ENCODE measurements at regions not wholly inside any gene's neighbourhood (a gene's known extent, or its start where the extent isn't known, plus 50 kb on each side); places are given as distances from the start of the nearest gene placed in this dataset.

GRCh38 chr4:18878561-18878960, 857.0 kb upstream of the LCORL start:
- ChIA-PET POLR2A (no interaction called here), CTCF (no interaction called here)
- DNase-seq (ENCODE audit: low read depth, low spot score) (no peak), ATAC-seq (no peak)
- Histone ChIP-seq H3K9me3 (ENCODE audit: control insufficient read depth, insufficient read depth, low read depth, low read length) (no peaks in the 10 kb centered on the region), H3K27ac (ENCODE audit: low read length) (no peak overlapping the region), H3K27me3 (ENCODE audit: control insufficient read depth, insufficient read depth, low read length) (no peaks in the 10 kb centered on the region), H3K4me1 (ENCODE audit: control insufficient read depth, insufficient read depth, low read length) (no peaks in the 10 kb centered on the region), H3K4me3 (ENCODE audit: low read depth in 2 of 2, low read length in 2 of 2) (no peak overlapping the region), H3K36me3 (ENCODE audit: control insufficient read depth, insufficient read depth, low read length) (no peaks in the 10 kb centered on the region; the same call in 1 of the 2 replicates)
- intact Hi-C loops (cut with micrococcal nuclease; ENCODE audit: unreplicated experiment) (no loop called here), in situ Hi-C loops (cut with HindIII; ENCODE audit: low pct_unique_long_range_greater_than_20kb, low sequenced_read_pairs) (no loop called here)
- TF ChIP-seq POLR2AphosphoS5 (IDR thresholded peaks at IDR 0.05; ENCODE audit: low read depth, low read length): no peak
- TF ChIP-seq REST (IDR thresholded peaks at IDR 0.05; ENCODE audit: insufficient read depth in 1 of 2, low read depth in 2 of 2, low read length in 1 of 2): no peak
- TF ChIP-seq SIN3A (IDR thresholded peaks at IDR 0.05; ENCODE audit: borderline replicate concordance, insufficient read depth, low read depth, low read length): no peak
- no peak for TF ChIP-seq CTCF (IDR thresholded peaks at IDR 0.05)
- TF ChIP-seq TCF7L2 (IDR thresholded peaks at IDR 0.05; ENCODE audit: low read depth, low read length): no peak
- no TSS peak for BruUV-seq (replicated peaks)

- ATAC-seq: no peak
- ChIA-PET CTCF (interaction anchor here (0.7 kb wide), 1 partner anchor 1549 kb away, joined by 5 read pairs; no protein-coding TSS in a partner anchor), POLR2A (no interaction called here)
- Histone ChIP-seq H3K4me1 (ENCODE audit: control insufficient read depth, insufficient read depth, low read length) (no peaks in the 10 kb centered on the region), H3K27me3 (ENCODE audit: control insufficient read depth, insufficient read depth, low read length) (no peaks in the 10 kb centered on the region), H3K9me3 (ENCODE audit: control insufficient read depth, insufficient read depth, low read depth, low read length) (no peaks in the 10 kb centered on the region), H3K4me3 (ENCODE audit: low read depth in 2 of 2, low read length in 2 of 2) (no peak overlapping the region), H3K36me3 (ENCODE audit: control insufficient read depth, insufficient read depth, low read length) (no peaks in the 10 kb centered on the region), H3K27ac (ENCODE audit: low read length) (no peak overlapping the region)
- no peak for DNase-seq (ENCODE audit: low read depth, low spot score)
- intact Hi-C loops (cut with micrococcal nuclease; ENCODE audit: unreplicated experiment): no loop called here
- no peak for TF ChIP-seq REST (IDR thresholded peaks at IDR 0.05; ENCODE audit: insufficient read depth in 1 of 2, low read depth in 2 of 2, low read length in 1 of 2)
- TF ChIP-seq TCF7L2 (IDR thresholded peaks at IDR 0.05; ENCODE audit: low read depth, low read length): no peak
- no peak for TF ChIP-seq POLR2AphosphoS5 (IDR thresholded peaks at IDR 0.05; ENCODE audit: low read depth, low read length)
- no peak for TF ChIP-seq CTCF (IDR thresholded peaks at IDR 0.05)
- no peak for TF ChIP-seq SIN3A (IDR thresholded peaks at IDR 0.05; ENCODE audit: borderline replicate concordance, insufficient read depth, low read depth, low read length)
- no TSS peak for BruUV-seq (replicated peaks)
- in situ Hi-C loops (cut with HindIII; ENCODE audit: low pct_unique_long_range_greater_than_20kb, low sequenced_read_pairs): no loop called here
Observed at GRCh38 chr4:18869166-18869565, 847.6 kb upstream of the LCORL start.

All from Panc1 (cell line).